Stimulated activated CD4-positive, alpha-beta T cell treated with anti-CD3 and anti-CD28 coated beads, TNF-alpha, amount 100 ng/mL, for 48 hours (primary cell): ENCODE measurements at regions not wholly inside any gene's neighbourhood (a gene's known extent, or its start where the extent isn't known, plus 50 kb on each side); places are given as distances from the start of the nearest gene placed in this dataset.

Experiments used
- DNase-seq, 3 donors: peaks; one replicate each; pipeline ENCODE4 v3.0.0-alpha.2; 2020; ENCODE audit warnings: low read depth in 3 of 3

DNA sequence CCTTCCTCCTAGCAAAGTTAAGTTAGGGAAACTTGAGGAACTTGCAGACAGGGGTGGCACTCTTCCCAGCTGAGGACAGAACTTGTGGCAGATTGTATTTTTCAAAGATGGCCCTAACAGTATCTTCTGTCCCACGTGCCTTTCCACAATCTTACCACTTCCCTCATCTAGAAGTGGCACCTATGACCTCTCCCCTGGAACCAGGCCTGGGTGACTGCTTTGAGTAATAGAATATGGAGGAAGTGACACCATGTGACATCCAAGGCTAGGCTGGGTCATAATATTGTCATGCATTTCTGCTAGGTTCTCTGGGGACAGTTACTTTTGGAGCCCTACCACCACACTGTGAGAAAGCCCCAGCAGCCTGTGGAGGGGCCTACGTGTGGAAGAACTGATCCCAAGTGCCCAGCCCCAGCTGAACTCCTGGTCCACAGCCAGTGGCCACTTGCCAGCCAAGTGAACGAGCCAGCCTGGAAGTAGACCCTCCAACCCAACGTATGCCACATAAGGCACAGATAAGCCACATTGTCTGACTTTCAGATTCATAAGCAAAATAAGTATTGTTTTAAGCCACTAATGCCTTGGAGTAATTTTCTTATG, 193.7 kb downstream of the PTPN20 start:
- DNase-seq, result no peak

DNA sequence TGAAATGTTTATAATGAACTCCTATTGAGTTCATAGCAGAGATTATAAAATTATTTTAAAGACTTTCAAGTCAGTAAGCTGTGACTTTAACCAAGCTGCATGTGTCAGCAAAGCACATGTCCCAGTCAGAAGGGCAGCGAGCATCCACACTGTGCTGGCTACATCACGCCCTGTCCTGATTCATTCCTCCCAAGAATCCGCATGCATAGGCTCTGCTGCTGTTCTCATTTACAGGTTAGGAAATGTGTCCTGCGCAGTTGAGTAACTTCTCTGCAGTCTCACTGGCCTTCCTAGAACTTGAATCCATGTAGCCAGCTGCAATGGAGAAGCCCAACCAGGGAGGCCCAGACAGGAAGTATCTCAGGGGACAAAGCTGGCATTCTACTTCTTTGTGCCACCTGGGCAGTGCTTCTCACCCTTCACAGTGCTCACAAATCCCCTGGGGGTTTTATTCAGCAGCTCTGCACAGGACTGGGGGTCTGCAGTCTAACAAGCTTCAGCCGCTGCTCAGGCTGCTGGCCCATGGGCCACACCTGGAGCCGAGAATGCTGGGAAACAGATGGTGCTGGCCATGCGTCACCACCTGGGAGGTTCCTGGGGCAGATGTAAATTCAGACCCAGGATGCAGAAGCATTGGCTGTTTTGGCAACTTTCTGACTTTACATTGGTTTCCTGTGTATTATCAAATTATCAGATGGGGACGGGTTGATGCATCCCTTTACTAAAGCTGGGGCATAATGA, 192.8 kb upstream of the GDF10 start:
- no peak for DNase-seq

GRCh38 chr10:47109906-47110305, 190.1 kb upstream of the GDF10 start:
- DNase-seq, result no peak

DNA sequence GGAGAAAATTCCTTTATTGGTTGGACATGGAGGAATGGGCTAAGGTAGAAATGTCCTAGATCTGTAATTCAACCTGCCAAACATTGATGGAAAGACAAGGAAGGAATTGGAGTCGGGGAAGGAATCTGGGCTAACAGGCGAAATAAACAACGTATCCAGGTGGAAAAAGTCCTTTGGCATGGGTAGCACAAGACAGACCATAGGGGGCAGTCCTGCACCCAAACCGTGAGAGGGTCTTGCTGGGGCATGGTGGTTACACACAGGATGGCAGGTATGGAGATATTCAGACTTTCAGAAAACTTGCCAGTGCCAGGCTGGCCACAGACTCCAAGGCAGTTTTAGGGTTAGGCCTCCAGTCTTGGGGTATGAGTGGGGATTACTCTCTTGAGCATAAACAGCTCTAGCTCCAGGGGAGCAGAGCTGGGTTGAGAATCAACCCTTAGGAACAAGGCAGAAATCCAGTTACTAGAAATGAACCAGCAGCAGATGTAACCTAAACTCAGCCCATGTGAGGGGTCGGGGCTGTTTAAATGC, 188.6 kb upstream of the GDF10 start:
- DNase-seq, result no peak

DNA sequence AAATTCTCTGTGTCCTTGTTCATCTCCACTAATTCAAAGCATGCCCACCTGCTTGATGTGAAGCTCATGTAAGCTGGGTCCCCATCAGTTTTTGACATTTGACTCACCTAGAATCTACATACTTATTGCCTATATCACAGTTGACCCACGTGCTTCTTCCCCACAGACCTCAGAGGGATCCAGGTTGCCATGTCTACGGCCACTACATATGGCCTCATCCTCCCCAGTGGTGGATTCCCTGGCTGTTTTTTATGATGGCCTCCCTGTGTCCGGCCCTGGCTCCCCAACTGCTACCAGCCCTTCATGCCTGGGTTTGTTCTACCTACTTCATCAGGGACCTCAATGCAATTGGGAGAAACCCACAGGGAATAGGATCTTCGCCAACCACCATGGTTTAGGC, 187.4 kb upstream of the GDF10 start:
- DNase-seq, result no peak

GRCh38 chr10:47113907-47114500, 186.0 kb upstream of the GDF10 start:
- DNase-seq, result no peak

DNA sequence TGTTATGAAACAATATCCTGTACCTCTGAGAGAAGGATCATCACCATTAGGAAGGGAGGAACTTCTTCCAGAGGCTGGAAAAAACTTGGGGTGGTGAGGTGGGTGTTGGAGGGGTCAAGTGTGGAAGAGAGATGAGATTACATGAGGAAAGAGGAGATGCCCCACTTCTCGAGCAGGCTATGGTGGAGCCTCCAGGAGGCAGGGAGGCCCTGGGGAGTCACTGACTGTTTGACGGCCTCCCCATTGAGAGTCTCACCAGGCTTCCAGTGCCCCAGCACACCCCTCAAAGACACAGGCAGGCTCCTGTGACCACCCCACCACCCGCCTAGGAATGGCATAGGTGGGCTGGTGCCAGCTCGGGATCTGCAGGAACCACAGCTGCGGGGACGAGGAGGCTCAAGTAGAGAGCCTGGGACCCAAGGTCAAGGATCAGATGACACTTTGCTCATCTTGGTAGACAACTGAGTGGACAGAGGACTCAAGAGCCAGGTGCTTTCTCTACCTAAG, 185.3 kb upstream of the GDF10 start:
- no peak for DNase-seq

DNA sequence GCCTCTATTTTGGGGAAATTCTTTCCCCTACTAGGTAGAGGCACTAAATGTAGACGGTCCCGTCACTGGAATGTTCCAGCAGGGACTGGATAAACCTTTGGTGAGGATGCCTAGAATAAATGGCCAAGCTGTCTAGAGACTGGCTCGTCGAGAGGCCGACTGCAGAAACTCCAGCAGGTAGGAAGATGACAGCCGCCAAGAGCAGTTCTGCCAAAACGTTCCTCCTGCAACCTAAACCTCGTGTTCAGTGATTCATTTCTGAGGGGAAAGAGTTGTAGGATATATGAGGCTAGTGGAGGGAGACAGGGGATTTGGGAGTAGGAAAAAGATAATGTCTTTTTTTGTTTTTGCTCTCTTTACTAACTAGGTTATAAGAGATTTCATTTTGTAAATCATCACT, 184.7 kb upstream of the GDF10 start:
- DNase-seq, result no peak

- no peak for DNase-seq
Observed at GRCh38 chr10:47116445-47116844, 183.6 kb upstream of the GDF10 start.

- no peak for DNase-seq
Observed at GRCh38 chr10:47118326-47118725, 181.7 kb upstream of the GDF10 start.

- no peak for DNase-seq
Observed at GRCh38 chr10:47121336-47121735, 178.7 kb upstream of the GDF10 start.

DNA sequence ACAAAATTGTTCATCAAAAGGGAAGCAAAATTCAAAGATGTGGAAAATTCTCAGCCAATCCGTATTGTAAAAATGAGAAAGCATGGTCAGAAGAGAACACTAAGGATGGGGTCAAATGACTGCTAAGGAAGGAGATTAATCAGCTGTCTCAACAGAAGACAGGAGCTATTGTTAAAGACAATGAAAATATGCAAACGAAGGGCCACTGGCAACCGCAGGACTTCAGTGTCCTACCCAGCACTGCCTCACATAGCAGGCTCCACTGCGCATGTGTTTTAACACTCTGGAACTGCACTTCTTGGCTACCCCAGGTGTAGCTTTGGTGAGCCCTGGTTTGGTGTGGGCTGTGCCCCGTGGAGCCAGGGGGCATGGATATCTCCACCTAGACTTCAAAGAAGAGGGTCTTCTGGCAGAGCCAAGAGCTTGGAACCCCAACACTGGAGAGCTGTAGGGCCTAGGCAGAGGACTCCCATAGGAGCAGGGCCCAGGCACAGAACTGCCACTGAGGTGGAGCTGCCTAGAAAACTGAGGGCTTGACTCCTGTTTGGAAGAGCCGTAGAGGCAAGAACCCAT, 176.2 kb upstream of the GDF10 start:
- no peak for DNase-seq

DNA sequence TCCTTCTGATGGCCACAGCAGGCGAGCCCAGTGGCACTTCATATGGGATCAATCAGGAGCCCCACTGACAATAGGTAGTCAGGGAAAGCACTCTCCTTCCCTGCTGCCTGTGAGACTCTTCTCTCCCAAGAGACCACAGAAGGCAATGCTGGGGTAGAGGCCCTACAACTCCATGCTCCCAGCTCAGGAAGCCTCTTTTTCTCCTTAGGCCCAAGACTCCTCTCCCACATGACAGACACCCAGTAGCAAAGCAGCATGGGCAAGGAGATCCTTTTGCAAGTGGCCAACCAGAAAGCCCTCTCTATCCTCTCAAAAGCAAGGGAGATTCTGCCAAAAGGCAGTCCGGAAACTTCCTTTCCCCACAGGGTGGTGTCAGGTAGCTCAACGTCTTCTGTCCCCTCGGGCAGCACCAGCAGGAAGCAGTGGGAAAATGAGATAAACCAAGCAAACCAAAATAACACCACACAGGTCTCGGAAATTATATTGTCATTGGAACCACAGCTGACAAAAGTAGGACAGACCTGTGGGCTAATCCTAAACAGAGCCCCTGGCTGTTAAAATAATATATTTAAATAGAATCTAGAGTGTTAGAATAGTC, 172.7 kb upstream of the GDF10 start:
- no peak for DNase-seq

- no peak for DNase-seq
Observed at GRCh38 chr10:47130491-47130890, 169.5 kb upstream of the GDF10 start.

DNA sequence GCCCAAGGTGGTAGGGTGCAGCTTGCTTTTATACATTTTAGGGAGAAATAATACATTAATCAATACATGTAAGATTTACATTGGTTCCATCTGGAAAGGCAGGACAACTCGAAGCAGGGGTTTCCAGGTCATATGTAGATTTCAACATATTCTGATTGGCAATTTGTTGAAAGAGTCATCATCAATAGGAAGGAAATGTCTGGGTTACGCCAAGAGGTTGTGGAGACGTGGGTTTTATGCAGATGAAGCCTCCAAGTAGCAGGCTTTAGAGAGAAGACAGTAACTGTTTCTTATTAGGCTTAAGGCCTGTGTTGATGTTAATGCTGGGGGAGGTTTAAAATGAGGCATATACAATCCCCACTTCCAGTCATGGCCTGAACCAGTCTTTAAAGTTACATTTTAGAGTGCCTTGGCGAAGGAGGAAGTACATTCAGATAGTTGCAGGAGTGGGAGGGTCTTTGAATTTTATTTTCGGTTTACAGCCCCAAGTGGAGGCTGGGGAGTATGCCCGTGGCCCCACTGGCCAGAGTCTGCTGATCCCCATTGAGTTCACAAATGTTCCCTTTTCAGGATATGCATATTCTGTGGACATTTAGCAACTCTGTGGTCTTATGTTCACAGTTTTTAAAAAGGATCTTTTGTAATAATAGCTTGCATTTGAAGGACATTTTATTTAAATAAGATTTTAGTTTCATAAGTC, 166.0 kb upstream of the GDF10 start:
- DNase-seq, result no peak

DNA sequence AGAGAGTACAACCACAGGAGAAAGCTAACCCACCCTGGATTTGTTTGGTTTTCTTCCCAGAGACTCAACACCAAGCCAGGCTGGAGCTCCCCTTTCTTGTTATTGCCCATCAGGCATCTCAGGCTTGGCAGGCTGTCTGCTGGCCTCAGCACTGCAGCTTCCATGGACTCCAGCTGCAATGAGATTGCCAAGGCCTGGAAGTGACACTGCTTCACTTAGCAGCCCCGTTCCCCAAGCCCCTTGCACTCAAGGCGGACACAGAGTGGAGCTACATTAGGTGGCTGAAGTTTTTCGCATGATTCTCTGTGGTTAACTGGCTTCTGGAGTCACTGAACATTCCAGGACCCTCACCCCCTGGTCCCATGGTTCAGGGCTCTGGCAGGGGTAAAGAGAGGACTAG, 163.1 kb upstream of the GDF10 start:
- no peak for DNase-seq

DNA sequence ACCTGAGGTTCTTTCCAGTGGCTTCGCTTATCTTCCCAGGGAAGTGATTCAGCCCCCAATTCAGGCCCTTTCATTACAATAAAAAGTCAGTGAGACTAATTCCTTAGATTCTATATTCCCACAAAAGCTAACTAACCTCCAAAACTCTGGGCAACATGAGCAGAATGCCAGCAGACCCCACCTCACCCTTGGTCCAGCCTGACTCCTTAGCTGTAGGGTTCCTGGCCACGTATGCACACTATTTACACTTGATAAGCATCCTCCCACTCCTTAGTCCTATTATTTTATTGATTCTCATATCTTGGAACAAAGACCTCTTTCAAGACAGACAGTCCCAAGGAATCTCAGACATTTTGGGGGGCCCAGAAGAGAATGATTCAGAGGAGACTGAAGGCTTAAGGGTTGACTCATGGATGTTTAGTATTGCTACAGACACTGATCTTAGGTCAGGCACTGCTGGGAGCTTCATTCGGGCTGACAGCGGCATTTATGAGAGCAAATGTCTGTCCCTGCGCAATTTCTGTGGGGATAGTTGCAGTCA, 162.6 kb upstream of the GDF10 start:
- DNase-seq, result no peak

DNA sequence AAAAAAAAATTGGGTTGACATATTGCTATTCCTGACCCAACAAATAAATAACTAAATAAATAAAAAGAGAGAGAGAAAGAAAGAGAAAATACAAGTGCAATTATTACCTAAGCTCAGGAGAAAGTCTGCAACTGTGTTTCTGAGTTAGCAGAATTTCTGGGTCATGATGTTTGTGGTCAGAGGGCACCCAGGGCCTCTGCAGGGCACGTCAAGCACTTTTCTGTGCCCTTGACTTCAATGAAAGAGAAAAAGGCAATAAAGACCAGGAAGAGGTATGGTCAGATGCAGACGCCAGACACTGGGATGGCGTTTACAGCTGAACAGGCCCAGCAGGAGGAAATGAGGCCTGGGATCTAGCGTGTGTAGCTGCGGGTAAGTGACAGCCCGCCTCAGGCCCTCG, 160.9 kb upstream of the GDF10 start:
- DNase-seq, result no peak

DNA sequence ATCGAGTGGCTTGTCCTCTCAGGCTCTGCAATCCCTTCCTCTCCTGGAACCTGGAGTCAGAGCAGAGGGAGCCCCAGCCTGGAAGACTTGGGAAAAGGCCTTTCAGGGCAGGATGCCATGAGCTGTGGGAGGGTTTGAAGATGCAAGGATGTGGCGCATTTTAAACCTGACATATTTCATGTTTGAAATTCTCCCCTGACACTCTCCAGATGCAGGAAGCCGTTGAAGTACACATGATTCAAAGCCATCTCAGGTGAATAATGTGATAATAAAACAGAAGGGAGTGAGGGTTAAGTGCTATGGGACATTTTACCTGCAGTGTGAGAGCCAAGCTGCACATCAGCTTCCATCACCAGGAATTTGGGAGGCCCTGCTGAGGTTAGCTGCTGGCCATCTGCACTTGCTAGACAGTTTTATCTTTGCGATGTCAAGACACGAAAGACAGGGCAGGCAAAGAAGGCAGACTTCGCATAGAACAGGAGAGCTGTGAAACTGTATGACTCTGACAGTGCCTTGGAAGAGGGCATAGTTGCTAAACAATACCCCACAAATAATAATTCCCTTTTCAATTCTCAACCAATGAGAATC, 159.1 kb upstream of the GDF10 start:
- no peak for DNase-seq

GRCh38 chr10:47141349-47141748, 158.6 kb upstream of the GDF10 start:
- DNase-seq, result no peak

DNA sequence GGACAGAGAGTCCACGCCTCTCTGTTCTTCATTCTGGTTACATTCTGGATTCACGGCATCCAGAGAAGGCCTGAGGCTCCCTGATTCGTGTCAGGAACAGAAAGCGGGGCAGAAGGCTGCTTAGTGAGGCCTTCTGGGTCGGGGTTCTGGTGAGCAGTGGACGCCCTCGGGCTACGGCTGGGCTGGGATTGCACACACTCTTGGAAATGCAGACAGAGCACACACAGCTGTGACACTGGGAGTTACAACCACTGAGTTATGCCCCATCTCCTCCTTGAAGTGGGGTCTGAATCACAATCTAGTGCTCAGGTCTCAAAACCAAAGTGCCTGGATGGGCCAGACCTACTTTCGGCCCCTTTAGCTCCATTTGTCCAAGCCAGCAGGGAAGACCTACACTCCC, 156.9 kb upstream of the GDF10 start:
- DNase-seq, result no peak
